ENCODE measurements at regions not wholly inside any gene's neighbourhood (a gene's known extent, or its start where the extent isn't known, plus 50 kb on each side); places are given as distances from the start of the nearest gene placed in this dataset.
"Not testable (repeated sequence)": the region's sequence is repeated elsewhere in the genome, so short reads cannot be mapped to it uniquely, and the experiment has no call there.

DNA sequence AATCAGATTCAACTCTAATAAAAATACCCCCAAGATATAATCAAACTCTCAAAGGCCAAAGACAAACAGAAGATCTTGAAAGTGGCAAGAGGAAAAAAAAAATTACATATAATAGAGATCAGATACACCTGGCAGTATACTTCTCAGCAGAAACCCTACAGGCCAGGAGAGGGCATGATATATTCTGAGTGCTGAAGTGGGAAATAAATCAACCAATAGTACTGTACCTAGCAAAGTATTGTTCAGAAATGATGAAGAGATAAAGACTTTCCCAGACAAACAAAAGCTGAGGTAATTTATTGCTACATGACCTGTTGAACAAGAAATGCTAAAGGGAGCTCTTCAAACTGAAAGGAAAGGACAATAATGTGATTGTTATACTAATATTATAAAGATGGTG lies 291.9 kb downstream of the SH2D4B start:
- H3K27ac ChIP-seq (ENCODE audit: low read length in 2 of 2): no peak overlapping the region
- CTCF ChIA-PET: no interaction called here
- H3K9ac ChIP-seq (ENCODE audit: low read length): no peak overlapping the region
- no peaks in the 10 kb centered on the region for H3K4me1 ChIP-seq (ENCODE audit: control insufficient read depth in 2 of 2, insufficient read depth in 2 of 2, low read length in 2 of 2)
- intact Hi-C loops (cut with micrococcal nuclease): no loop called here
- H3K4me2 ChIP-seq (replicated peaks; ENCODE audit: low read depth, low read length, poor library complexity, severe bottlenecking): no peak overlapping the region
- POLR2A ChIA-PET: no interaction called here
- H3K79me2 ChIP-seq (ENCODE audit: control insufficient read depth, insufficient read depth, low read length): no peaks in the 10 kb centered on the region
- TF ChIP-seq EZH2 (IDR thresholded peaks at IDR 0.05; ENCODE audit: borderline replicate concordance, insufficient read depth, low read depth, low read length, poor library complexity, severe bottlenecking) (no peak), CTCF (IDR thresholded peaks at IDR 0.05) (no peak)
- no peak overlapping the region for H3K4me3 ChIP-seq (ENCODE audit: control extremely low read depth in 1 of 5, extremely low read depth in 1 of 5, insufficient read depth in 1 of 5, low read depth in 2 of 5, low read length in 4 of 5)
- Mint-ChIP-seq H3K27me3 (no peaks in the 10 kb centered on the region), H3K27ac (no peak overlapping the region), H3K9me3 (ENCODE audit: insufficient read depth) (peaks cover 11% of the 10 kb centered on the region), H3K4me3 (no peak overlapping the region), H3K4me1 (no peaks in the 10 kb centered on the region)
- no peaks in the 10 kb centered on the region for H4K20me1 ChIP-seq (ENCODE audit: control insufficient read depth, insufficient read depth, low read length, poor library complexity, severe bottlenecking)
- H3K36me3 ChIP-seq (replicated peaks in 1 of 2; ENCODE audit: control extremely low read depth in 1 of 2, control insufficient read depth in 1 of 2, extremely low read depth in 1 of 2, insufficient read depth in 2 of 2, low read length in 1 of 2): no peaks in the 10 kb centered on the region
- H3K9me3 ChIP-seq (ENCODE audit: control extremely low read depth in 1 of 3, control insufficient read depth in 2 of 3, insufficient read depth in 1 of 3, low read length in 2 of 3): peaks cover 5 to 21% (median 14%) of the 10 kb centered on the region in 3 donors
- H2AFZ ChIP-seq (ENCODE audit: insufficient read depth, low read depth, low read length, poor library complexity, severe bottlenecking): no peak overlapping the region
- ATAC-seq (ENCODE audit: low read depth) (no peak), DNase-seq (no peak)
- no peaks in the 10 kb centered on the region for H3K27me3 ChIP-seq (replicated peaks in 1 of 4; ENCODE audit: control extremely low read depth in 1 of 4, control insufficient read depth in 3 of 4, insufficient read depth in 4 of 4, low read length in 3 of 4)

DNA sequence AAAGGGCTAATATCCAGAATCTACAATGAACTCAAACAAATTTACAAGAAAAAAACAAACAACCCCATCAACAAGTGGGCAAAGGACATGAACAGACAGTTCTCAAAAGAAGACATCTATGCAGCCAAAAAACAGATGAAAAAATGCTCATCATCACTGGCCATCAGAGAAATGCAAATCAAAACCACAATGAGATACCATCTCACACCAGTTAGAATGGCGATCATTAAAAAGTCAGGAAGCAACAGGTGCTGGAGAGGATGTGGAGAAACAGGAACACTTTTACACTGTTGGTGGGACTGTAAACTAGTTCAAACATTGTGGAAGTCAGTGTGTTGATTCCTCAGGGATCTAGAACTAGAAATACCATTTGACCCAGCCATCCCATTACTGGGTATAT lies 295.0 kb downstream of the SH2D4B start:
- H3K27ac ChIP-seq (ENCODE audit: low read length in 2 of 2); H3K4me3 ChIP-seq (ENCODE audit: control extremely low read depth in 1 of 5, extremely low read depth in 1 of 5, insufficient read depth in 1 of 5, low read depth in 2 of 5, low read length in 4 of 5); H3K4me2 ChIP-seq (replicated peaks; ENCODE audit: low read depth, low read length, poor library complexity, severe bottlenecking); CTCF ChIA-PET; H3K27me3 ChIP-seq (replicated peaks in 1 of 4; ENCODE audit: control extremely low read depth in 1 of 4, control insufficient read depth in 3 of 4, insufficient read depth in 4 of 4, low read length in 3 of 4); H3K79me2 ChIP-seq (ENCODE audit: control insufficient read depth, insufficient read depth, low read length); H3K36me3 ChIP-seq (replicated peaks in 1 of 2; ENCODE audit: control extremely low read depth in 1 of 2, control insufficient read depth in 1 of 2, extremely low read depth in 1 of 2, insufficient read depth in 2 of 2, low read length in 1 of 2); H2AFZ ChIP-seq (ENCODE audit: insufficient read depth, low read depth, low read length, poor library complexity, severe bottlenecking); H3K9ac ChIP-seq (ENCODE audit: low read length); H3K4me3 Mint-ChIP-seq; H3K27ac Mint-ChIP-seq; POLR2A ChIA-PET; H3K27me3 Mint-ChIP-seq; H3K4me1 Mint-ChIP-seq; DNase-seq; H3K4me1 ChIP-seq (ENCODE audit: control insufficient read depth in 2 of 2, insufficient read depth in 2 of 2, low read length in 2 of 2); H4K20me1 ChIP-seq (ENCODE audit: control insufficient read depth, insufficient read depth, low read length, poor library complexity, severe bottlenecking); ATAC-seq (ENCODE audit: low read depth); intact Hi-C loops (cut with micrococcal nuclease): not testable (repeated sequence)
- peaks cover 5 to 21% (median 12%) of the 10 kb centered on the region in 3 donors for H3K9me3 ChIP-seq (ENCODE audit: control extremely low read depth in 1 of 3, control insufficient read depth in 2 of 3, insufficient read depth in 1 of 3, low read length in 2 of 3)
- peaks cover 16% of the 10 kb centered on the region for H3K9me3 Mint-ChIP-seq (ENCODE audit: insufficient read depth)
- no CpG with 5 or more reads among the region's 1 CpG for WGBS (ENCODE audit: insufficient coverage)

Measured in B cell (primary cell).